Skeletal muscle tissue (tissue), 3 donors: ENCODE measurements at regions not wholly inside any gene's neighbourhood (a gene's known extent, or its start where the extent isn't known, plus 50 kb on each side); places are given as distances from the start of the nearest gene placed in this dataset.
A peak's percentile ranks its signal among the peaks of the same experiment; 100 is the strongest.

ENCODE experiments used
- H3K27ac ChIP-seq: one replicate; pipeline ENCODE4 v1.7.0; 2013; ENCODE audit warnings: mild to moderate bottlenecking, low read depth, low read length, inconsistent platforms
- H3K27me3 ChIP-seq, 3 donors: one replicate each; pipeline ENCODE4 v1.7.0; 2013; ENCODE audit warnings: low read length in 3 of 3; ENCODE audit not compliant: control insufficient read depth in 3 of 3, insufficient read depth in 3 of 3
- H3K36me3 ChIP-seq, 3 donors: one replicate each; pipeline ENCODE4 v1.7.0; 2013; ENCODE audit warnings: low read length in 3 of 3; ENCODE audit not compliant: control insufficient read depth in 3 of 3, insufficient read depth in 3 of 3
- H3K4me1 ChIP-seq, 3 donors: one replicate each; pipeline ENCODE4 v1.7.0; 2013; ENCODE audit warnings: low read length in 3 of 3, mild to moderate bottlenecking in 3 of 3; ENCODE audit not compliant: control insufficient read depth in 3 of 3, insufficient read depth in 3 of 3
- H3K4me3 ChIP-seq, 3 donors: one replicate each; pipeline ENCODE4 v1.7.0; 2013; ENCODE audit warnings: low read length in 3 of 3
- H3K9ac ChIP-seq, 3 donors: one replicate each; pipeline ENCODE4 v1.7.0; 2013; ENCODE audit warnings: low read length in 3 of 3, mild to moderate bottlenecking in 3 of 3, moderate library complexity in 2 of 3, low read depth in 1 of 3
- H3K9me3 ChIP-seq, 3 donors: one replicate each; pipeline ENCODE4 v1.7.0; 2013; ENCODE audit warnings: low read length in 3 of 3; ENCODE audit not compliant: control insufficient read depth in 3 of 3
- donor health status: Osteomylitis.

GRCh38 chr3:81891055-81891895, 129.8 kb upstream of the GBE1 start:
- H3K27me3 ChIP-seq = no peaks in the 10 kb centered on the region
- H3K4me3 ChIP-seq = no peak overlapping the region
- peaks cover 3 to 22% (median 5%) of the 10 kb centered on the region in 3 donors for H3K4me1 ChIP-seq
- H3K9ac ChIP-seq = no peak overlapping the region
- no peak overlapping the region for H3K27ac ChIP-seq
- no peaks in the 10 kb centered on the region for H3K36me3 ChIP-seq
- no peaks in the 10 kb centered on the region for H3K9me3 ChIP-seq

- no peaks in the 10 kb centered on the region for H3K9me3 ChIP-seq
- H3K36me3 ChIP-seq = no peaks in the 10 kb centered on the region
- peak overlapping the region; percentile 73 for H3K27ac ChIP-seq
- H3K27me3 ChIP-seq = no peaks in the 10 kb centered on the region
- peaks cover 3 to 22% (median 5%) of the 10 kb centered on the region in 3 donors for H3K4me1 ChIP-seq
- H3K9ac ChIP-seq = peak overlapping the region; percentile 10 to 35 (median 28)
- peak overlapping the region; percentile 4 to 53 (median 8) for H3K4me3 ChIP-seq
Measured at GRCh38 chr3:81888914-81889557, 127.6 kb upstream of the GBE1 start.

GRCh38 chr3:81887448-81887847, 126.0 kb upstream of the GBE1 start:
- H3K9ac ChIP-seq = no peak overlapping the region
- H3K27me3 ChIP-seq = no peaks in the 10 kb centered on the region
- H3K9me3 ChIP-seq = no peaks in the 10 kb centered on the region
- no peaks in the 10 kb centered on the region for H3K36me3 ChIP-seq
- H3K27ac ChIP-seq = no peak overlapping the region
- H3K4me3 ChIP-seq = no peak overlapping the region
- H3K4me1 ChIP-seq = peaks cover 3 to 22% (median 5%) of the 10 kb centered on the region in 3 donors

- Histone ChIP-seq H3K9me3 (no peaks in the 10 kb centered on the region), H3K9ac (no peak overlapping the region), H3K4me1 (peaks cover 3 to 20% (median 5%) of the 10 kb centered on the region in 3 donors), H3K4me3 (no peak overlapping the region), H3K27me3 (no peaks in the 10 kb centered on the region), H3K36me3 (no peaks in the 10 kb centered on the region), H3K27ac (no peak overlapping the region)
Measured at GRCh38 chr3:81886081-81886480, 124.6 kb upstream of the GBE1 start.

GRCh38 chr3:81884791-81885190, 123.3 kb upstream of the GBE1 start:
- Histone ChIP-seq H3K9me3 (no peaks in the 10 kb centered on the region), H3K27me3 (no peaks in the 10 kb centered on the region), H3K4me1 (peaks cover 3 to 9% (median 5%) of the 10 kb centered on the region in 3 donors), H3K4me3 (no peak overlapping the region), H3K36me3 (no peaks in the 10 kb centered on the region), H3K9ac (no peak overlapping the region), H3K27ac (no peak overlapping the region)

DNA sequence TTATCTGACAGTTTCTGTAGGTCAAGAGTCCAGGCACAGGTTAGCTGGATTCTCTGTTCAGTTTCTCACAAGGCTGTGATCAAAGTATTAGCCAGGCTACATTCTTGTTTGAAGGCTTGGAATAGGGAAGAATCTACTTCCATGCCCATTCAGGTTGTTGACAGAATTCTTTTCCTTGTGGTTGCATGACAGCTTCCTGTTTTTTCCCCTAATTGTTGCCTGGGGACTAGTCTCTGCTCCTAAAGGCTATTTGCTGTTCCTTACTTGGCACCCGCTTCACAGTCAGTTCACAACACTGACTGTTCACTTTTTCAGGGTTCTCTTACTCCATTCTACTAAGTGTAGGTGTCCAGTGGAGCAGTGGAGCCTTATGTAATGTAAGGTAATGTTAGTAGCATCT, 115.4 kb upstream of the GBE1 start:
- no peak overlapping the region for H3K9ac ChIP-seq
- no peaks in the 10 kb centered on the region for H3K27me3 ChIP-seq
- no peak overlapping the region for H3K4me3 ChIP-seq
- H3K27ac ChIP-seq = no peak overlapping the region
- H3K36me3 ChIP-seq = no peaks in the 10 kb centered on the region
- no peaks in the 10 kb centered on the region for H3K9me3 ChIP-seq
- H3K4me1 ChIP-seq = peaks cover 0 to 3% (median 0%) of the 10 kb centered on the region in 3 donors

- Histone ChIP-seq H3K9me3 (no peaks in the 10 kb centered on the region), H3K4me3 (no peak overlapping the region), H3K9ac (no peak overlapping the region), H3K27ac (no peak overlapping the region), H3K27me3 (no peaks in the 10 kb centered on the region), H3K36me3 (no peaks in the 10 kb centered on the region), H3K4me1 (peaks cover 0 to 3% (median 0%) of the 10 kb centered on the region in 3 donors)
Measured at GRCh38 chr3:81874738-81875137, 113.3 kb upstream of the GBE1 start.

GRCh38 chr3:81872566-81872965, 111.1 kb upstream of the GBE1 start:
- H3K4me3 ChIP-seq = no peak overlapping the region
- no peak overlapping the region for H3K9ac ChIP-seq
- peaks cover 0 to 3% (median 0%) of the 10 kb centered on the region in 3 donors for H3K4me1 ChIP-seq
- H3K27me3 ChIP-seq = no peaks in the 10 kb centered on the region
- no peaks in the 10 kb centered on the region for H3K9me3 ChIP-seq
- H3K27ac ChIP-seq = no peak overlapping the region
- H3K36me3 ChIP-seq = no peaks in the 10 kb centered on the region

DNA sequence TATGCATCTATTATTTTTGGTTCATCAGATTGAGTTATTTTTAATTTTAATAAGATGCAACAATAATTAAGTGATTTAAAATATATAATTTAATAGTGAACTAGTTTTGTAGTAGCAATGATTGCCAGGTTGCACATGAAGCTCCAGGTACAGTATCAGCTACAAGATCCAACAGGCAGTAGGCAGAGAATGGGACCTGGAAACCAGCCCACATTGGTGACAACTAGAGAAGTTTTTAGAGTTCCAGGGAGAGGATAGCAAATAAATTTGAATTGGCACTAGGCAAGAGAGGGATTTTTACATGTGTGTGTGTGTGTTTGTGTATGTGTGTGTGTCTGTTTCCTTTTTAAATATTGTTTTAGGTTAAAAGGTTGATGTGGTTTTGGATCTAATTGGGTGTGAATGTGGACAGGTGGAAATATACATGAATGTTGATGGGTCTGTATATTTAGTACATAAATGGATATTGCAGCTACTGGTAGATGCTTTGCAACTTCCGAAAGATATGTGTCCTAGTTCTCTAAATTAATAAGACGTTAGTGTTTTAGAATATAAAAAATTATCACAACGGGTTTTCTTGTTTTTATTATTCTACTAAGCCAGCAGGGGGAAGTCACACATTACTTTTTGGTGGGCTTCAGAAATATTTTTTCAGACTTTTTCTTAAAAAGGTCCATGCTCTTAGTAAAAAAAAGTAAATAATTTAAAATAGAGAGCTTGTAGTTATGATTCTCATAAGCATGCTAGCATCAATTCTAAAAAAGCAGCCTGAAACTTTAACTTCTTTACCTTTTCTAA, 110.1 kb upstream of the GBE1 start:
- H3K9me3 ChIP-seq = no peaks in the 10 kb centered on the region

More for the DNA sequence above, 110.1 kb upstream of the GBE1 start:
- H3K36me3 ChIP-seq = no peaks in the 10 kb centered on the region
- H3K4me1 ChIP-seq = peaks cover 0 to 3% (median 0%) of the 10 kb centered on the region in 3 donors
- no peaks in the 10 kb centered on the region for H3K27me3 ChIP-seq
- no peak overlapping the region for H3K9ac ChIP-seq
- H3K27ac ChIP-seq = no peak overlapping the region
- H3K4me3 ChIP-seq = no peak overlapping the region
